ENCODE measurements at regions not wholly inside any gene's neighbourhood (a gene's known extent, or its start where the extent isn't known, plus 50 kb on each side); places are given as distances from the start of the nearest gene placed in this dataset.
A peak's percentile ranks its signal among the peaks of the same experiment; 100 is the strongest.

- DNase-seq = no peak
Measured at GRCh38 chr2:41826921-41827320, 220.9 kb upstream of the PKDCC start.

GRCh38 chr2:41827354-41827971 lies 220.4 kb upstream of the PKDCC start:
- no peak for DNase-seq

DNA sequence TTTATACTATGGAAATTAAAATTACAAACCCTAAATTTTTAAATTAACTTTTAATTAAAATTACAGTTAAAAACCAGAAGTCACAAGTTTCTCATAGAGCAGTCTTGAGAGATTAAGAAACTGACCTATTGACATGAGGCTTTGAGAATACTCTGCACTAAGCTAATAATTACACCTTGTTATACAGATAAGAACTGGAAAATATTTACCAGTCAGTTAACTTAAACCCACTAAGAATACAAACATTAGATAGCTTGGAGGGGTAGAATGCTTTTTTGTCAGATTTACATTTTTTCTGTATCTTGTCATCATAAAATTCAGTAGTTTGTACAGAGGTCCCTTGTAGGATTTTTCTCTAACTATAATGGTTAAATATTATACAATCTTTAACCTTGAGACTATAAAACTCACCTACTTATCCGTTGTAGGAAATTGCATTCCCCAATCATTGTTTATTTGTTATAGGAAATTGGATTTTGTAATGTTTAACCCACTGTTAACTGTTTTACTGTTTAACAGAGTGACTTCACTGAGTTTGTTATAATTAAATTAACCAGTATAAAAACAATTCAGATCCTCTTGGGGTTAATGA lies 219.7 kb upstream of the PKDCC start:
- no peak for DNase-seq

- DNase-seq = no peak
Measured at GRCh38 chr2:41829052-41829451, 218.8 kb upstream of the PKDCC start.

DNA sequence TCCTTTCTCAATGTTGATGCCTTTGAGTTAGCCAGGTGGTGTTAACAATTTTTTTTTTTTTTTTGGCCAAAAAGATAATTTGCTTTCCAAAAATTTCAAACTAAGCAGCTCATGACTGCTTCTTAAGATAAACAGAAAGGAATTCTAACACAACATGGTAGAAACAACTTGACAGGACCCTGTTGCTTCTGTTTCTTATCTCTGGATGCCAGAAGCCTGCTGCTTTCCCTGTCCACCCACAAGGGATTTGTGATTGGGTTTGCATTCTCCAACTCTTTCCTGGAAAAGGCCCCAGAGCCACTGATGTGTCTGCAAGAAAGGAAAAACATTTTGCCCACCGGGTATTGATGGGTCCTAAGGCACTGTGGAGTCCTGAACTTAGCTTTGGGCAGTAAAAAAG lies 217.2 kb upstream of the PKDCC start:
- DNase-seq = no peak

DNA sequence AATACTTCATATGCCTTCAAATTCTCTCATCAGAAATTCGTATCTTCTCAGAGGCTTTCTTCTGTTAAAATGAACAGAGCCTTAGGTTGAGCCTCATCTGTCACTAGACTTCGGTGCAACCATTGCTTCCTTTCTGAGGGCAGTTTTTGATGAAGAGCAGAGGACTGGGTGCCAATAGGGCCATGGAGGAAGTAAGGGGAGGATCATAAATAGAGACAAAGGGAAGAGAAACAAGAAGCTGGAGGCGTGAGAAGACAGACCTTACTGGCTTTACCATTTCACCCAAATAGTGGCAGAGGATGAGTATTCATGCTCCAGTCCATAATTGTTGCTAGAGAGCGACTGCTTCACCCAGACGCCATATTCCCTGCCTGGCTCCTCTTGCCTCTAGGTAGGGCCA lies 215.6 kb upstream of the PKDCC start:
- DNase-seq = no peak

- DNase-seq = no peak
Measured at GRCh38 chr2:41835401-41835800, 212.4 kb upstream of the PKDCC start.

DNA sequence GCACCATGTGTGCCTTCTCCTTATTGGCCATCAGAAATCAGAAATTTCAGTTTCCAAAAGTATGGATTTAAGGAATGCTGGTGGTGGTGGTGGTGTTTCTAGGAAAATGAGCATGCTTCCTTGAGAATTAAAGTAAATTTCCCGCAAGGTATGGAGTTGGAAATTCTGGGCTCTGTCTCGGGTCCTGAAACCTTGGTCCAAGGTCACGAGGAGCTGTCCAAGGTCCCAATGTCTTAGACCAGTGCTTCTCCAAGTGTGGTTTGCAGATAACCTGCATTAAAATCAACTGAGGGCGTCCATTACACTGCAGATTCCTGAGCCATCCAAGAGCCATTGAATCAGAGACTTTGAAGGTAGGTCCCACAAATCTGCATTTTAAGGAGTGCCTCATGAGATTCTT lies 210.9 kb upstream of the PKDCC start:
- DNase-seq = no peak

DNA sequence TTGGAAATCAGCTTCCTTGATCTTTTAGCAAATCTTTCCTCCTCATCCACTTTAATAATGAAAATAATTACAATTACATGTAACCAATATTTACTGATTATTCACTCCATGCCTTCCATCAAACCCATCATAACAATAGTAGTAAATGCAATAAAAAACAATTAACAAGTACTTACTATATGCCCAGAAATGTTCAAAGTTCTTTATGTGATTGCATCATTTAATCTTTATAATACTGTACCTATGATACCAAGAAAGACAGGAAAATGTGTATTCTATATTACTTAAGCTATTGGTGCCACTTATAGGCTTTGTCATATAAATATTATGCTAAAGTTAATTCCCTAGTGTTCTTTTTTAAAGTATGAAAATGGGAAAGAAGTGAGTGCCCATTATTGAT lies 210.2 kb upstream of the PKDCC start:
- no peak for DNase-seq

GRCh38 chr2:41840702-41841551 lies 206.9 kb upstream of the PKDCC start:
- DNase-seq = peak; percentile 98

- no peak for DNase-seq
Measured at GRCh38 chr2:41846962-41847361, 200.9 kb upstream of the PKDCC start.

DNA sequence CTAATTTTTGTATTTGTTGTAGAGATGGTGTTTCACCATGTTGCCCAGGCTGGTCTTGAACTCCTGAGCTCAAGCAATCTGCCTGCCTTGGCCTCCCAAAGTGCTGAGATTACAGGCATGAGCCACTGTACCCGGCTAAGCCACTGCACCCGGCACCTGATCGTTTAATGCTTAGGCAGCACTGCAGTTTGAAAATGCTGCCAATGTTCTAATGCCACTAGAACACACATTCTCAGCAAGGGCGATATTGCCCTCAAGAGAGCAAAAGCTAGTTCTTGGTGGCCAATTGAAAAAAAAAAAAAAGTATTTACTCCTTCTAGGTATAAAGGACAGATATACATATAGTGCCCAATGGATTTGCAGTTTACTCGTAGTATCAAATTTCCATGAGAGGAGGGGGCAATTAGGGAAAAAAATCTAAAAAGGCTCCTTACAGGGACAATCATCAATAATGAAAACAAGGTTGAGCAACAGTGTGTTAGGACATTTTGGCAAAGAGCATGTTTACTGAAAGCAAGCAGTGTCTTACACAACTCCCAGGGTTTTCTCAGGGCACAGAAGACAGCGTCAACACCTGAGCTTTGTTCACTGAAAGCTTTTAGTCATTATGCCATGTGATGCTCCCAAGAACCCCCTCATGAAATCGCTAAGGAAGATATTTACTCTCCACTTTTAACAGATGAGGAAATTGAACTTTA lies 199.9 kb upstream of the PKDCC start:
- no peak for DNase-seq

DNA sequence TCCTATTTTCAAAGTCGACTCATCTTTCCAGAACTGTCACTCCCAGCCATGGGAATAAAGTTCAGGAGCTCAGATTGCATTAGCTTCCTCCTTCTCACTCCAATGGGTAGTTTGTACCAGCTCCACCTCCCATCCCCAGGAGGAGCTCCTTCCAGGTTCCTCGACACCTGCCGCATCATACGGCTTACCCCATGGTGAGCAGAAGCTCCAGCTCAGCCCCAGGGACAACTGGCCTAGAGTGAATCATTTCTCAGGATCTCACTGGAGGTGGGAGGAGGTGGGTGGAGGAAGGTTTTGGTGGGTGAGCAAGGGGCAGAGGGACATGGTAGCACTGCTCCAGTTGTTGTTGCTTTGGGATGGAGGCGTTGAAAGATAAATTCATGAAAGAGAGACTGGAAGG lies 196.3 kb upstream of the PKDCC start:
- DNase-seq = no peak

DNA sequence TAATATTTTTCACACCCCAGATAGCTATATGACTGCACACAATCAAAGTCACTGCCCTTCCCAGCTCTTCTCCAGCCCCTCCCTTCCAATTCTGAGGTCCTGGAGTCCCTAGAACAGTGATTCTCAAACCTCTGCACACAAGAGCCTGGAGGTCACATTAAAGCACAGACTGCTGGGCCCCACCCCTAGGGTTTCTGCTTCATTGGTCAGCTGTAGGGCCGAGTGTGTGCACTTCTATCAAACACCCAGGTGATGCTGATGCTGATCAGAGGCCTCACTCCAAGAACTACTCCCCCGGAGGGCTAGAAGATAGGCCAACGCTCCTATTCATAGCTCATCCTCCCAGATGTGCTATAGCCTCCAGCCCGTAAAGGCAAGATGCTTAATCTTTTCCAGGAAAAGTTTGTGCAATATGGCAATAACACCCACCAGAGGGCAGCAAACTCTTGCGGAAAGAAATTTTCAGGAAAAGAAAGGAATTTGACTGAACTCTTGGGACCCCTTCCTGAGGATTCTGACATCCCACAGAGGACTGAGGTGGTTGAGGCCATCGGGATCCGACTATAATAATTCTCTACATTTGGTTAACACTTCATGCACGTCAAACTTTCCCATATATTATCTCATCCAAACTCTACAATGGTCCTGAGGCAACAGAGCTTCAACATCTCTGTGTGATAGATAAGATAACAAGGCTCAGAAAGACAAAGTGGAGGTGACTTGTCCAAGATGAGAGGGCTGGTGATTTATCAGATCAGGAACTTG lies 194.2 kb upstream of the PKDCC start:
- peak; percentile 40 for DNase-seq

GRCh38 chr2:41854227-41854626 lies 193.6 kb upstream of the PKDCC start:
- DNase-seq = no peak

DNA sequence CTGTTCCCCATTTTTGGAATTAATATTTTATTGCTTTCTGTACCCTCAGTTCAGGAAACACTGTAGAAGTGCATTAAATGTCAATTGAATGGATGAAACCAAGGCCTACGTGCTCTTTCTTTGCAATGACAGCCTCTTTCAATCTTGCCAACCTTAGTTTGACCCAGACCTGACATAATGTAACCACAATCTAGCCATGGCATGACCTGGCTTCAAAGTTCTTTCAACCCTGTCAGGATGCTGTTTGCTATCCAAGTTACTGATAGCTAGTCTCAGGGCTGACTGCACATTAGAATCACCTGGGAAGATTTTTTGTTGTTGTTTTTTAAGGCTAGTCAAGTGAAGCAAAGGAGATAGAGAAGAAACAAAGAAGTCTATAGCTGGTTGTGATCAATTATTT lies 190.9 kb upstream of the PKDCC start:
- DNase-seq = no peak

DNA sequence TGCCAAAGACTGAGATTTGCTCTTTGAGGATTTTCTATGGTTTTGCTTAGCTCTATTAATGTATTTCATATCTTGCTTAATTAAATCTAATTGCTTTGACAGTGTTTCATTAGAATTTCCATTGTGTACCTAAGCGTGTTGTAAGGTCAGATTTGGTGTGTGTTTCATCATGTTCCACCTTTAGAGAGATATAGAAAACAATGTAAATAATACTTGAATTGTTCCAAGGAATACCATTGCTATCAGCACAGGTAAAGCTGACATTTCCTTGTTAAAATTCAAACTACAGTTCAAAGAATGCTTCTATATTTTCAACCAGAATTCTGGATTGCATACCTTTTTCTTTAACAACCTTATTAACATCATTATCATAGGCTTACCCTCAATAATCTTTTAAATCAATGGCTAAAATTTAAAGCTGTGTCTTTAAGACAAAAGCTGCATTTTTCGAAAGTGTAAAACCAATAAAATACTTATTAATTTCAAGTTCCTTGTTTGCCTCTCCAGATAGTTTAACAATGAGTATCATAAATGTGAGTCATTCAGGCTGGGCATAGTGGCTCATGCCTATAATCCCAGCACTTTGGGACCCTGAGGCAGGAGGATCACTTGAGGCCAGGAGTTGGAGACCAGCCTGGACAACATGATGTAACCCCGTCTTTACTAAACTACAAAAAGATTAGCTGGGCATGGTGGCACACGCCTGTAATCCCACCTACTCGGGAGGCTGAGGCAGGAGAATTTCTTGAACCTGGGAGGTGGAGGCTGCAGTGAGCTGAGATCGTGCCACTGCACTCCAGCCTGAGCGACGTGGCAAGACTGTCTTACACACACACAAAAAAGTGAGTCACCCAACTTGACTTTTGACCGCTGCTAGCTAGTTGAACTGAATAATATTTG lies 188.0 kb upstream of the PKDCC start:
- DNase-seq = no peak

DNA sequence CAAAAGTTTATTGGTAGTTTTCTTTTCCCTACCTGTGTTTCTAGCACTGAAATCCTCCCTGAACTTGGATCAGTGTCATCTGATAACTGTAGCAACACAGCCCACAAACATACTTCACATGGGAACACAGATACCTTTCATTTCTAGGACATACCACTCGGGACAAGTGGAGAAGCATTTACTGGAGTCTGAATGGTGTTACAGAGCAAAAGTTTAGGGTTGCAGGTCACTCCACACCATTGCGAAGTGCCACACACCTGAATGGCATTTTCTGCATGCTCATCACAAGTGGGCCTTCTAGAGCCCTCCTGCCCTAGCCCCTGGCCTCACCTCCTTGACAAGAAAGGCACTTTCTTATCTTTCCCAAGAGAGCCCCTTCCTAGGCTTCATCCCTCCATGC lies 184.8 kb upstream of the PKDCC start:
- DNase-seq = no peak

DNA sequence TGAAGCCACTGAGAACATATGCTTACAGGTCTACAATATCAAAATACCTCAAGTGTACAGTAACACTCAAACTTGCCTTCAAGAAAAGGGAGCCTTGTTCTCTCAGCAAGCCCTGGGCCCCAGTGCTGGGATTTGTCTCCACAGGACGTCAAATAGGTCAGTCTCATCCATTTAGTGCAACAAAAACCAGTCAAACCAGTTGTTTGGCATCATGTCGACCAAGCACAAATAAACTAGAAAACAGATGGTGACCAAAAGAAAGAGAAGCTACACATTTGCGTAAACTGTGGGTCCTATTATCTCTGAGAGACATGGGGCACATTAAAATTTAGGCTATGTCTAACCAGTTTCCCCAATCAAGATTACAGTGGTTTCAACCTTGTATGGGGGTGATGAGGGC lies 182.6 kb upstream of the PKDCC start:
- no peak for DNase-seq

GRCh38 chr2:41867553-41867952 lies 180.3 kb upstream of the PKDCC start:
- DNase-seq = no peak

DNA sequence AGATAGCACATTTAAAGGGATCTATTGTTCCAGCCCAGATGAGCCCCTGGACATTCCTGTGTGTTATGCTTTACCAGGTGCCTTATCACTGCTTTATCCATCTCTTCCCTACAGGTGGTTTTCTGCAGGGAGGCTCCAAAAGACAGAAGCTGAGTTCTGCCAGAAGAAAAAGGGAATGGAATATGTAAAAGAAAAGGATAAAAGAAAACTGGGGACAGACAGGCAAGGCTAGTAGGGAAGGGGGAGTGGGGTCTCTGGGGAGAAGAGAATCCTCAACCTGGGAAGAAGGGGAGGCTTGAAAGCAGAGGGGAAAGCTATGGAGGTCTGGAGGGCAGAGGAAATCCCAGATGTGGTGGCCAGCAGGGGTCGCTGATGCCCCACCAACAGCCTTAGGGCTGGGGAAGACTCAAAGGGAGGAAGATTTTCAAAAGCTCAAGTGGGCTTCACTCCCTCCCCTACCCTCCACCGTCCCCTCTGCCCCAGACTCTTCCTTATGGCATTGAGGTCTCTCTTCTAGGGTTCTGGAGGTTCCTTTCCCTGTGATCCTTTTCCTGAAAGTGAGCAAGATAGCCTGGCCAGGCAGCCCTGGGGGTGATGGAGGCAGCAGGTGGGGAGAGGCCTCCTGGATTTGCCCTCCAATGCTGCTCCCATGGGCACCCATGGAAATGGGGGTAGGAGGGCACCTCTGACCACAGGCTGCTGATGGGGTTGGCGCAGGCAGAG lies 178.1 kb upstream of the PKDCC start:
- DNase-seq = peak; percentile 56
